ENCODE measurements at regions not wholly inside any gene's neighbourhood (a gene's known extent, or its start where the extent isn't known, plus 50 kb on each side); places are given as distances from the start of the nearest gene placed in this dataset.

DNA sequence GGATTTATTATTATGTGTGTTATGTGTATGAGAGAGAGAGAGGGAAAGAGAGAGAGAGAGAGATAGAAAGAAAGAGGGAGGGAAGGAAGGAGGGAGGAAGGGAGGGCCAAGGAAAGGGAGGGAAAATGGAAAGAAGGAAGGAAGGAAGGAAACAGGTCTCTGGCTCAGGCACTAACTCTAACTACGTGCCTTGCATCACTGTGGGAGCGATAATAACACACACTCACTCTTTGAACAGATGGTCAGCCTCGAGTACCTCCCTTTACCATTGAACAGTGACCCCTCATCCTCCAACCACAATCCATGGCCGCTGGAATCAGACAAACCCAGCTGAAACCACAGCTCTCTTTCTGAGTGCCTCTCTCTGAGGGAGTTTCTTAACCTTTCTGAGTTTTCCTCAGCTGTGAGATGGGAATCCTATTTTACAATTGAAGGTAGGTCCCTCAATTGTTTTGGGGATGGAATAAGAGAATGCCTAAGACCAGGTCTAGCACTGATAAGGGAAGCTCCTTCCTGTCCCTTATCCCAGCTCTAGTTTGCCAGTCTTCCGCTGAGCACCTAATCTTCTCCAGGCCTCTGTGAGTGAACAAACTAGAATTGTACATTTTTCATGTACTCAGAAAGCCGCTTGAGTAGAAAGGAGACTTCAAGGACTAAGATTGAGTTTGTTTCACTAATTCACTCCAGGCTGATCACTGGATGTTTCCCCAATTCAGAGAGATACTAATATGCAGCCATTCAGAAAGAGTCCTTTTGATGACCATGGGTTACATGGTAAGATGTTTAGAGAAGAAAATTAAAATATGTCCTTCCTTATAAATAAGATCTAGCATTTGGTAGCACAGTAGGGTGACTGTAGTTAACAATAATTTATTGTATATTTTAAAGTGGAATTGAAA lies 62.8 kb downstream of the IRF2BP2 start:
- Histone ChIP-seq H3K27ac (peak overlapping the region; percentile 44), H3K36me3 (no peaks in the 10 kb centered on the region), H3K4me3 (ENCODE audit: low read depth, low read length) (no peak overlapping the region), H3K9me3 (ENCODE audit: severe bottlenecking) (no peaks in the 10 kb centered on the region), H3K27me3 (ENCODE audit: insufficient read depth, low read depth, severe bottlenecking) (no peaks in the 10 kb centered on the region)
- TF ChIP-seq CTCF (IDR thresholded peaks at IDR 0.05; ENCODE audit: low read depth, low read length): no peak
- DNase-seq: peak; percentile 62

GRCh38 chr1:234546387-234546704 lies 63.6 kb downstream of the IRF2BP2 start:
- no peaks in the 10 kb centered on the region for H3K36me3 ChIP-seq
- no peak overlapping the region for H3K27ac ChIP-seq
- no peaks in the 10 kb centered on the region for H3K9me3 ChIP-seq (ENCODE audit: severe bottlenecking)
- TF ChIP-seq CTCF (IDR thresholded peaks at IDR 0.05; ENCODE audit: low read depth, low read length): no peak
- H3K27me3 ChIP-seq (ENCODE audit: insufficient read depth, low read depth, severe bottlenecking): no peaks in the 10 kb centered on the region
- DNase-seq: no peak
- H3K4me3 ChIP-seq (ENCODE audit: low read depth, low read length): no peak overlapping the region

GRCh38 chr1:234545517-234546386 lies 64.2 kb downstream of the IRF2BP2 start:
- no peak for TF ChIP-seq CTCF (IDR thresholded peaks at IDR 0.05; ENCODE audit: low read depth, low read length)
- Histone ChIP-seq H3K27ac (no peak overlapping the region), H3K27me3 (ENCODE audit: insufficient read depth, low read depth, severe bottlenecking) (no peaks in the 10 kb centered on the region), H3K36me3 (no peaks in the 10 kb centered on the region), H3K4me3 (ENCODE audit: low read depth, low read length) (no peak overlapping the region), H3K9me3 (ENCODE audit: severe bottlenecking) (no peaks in the 10 kb centered on the region)
- no peak for DNase-seq

- TF ChIP-seq CTCF (IDR thresholded peaks at IDR 0.05; ENCODE audit: low read depth, low read length): no peak
- Histone ChIP-seq H3K4me3 (ENCODE audit: low read depth, low read length) (no peak overlapping the region), H3K36me3 (no peaks in the 10 kb centered on the region), H3K27me3 (ENCODE audit: insufficient read depth, low read depth, severe bottlenecking) (no peaks in the 10 kb centered on the region), H3K9me3 (ENCODE audit: severe bottlenecking) (no peaks in the 10 kb centered on the region), H3K27ac (no peak overlapping the region)
- DNase-seq: no peak
Measured at GRCh38 chr1:234544087-234544579, 65.2 kb upstream of the TARBP1 start.

- DNase-seq: no peak
- Histone ChIP-seq H3K36me3 (no peaks in the 10 kb centered on the region), H3K4me3 (ENCODE audit: low read depth, low read length) (no peak overlapping the region), H3K27ac (no peak overlapping the region), H3K9me3 (ENCODE audit: severe bottlenecking) (no peaks in the 10 kb centered on the region), H3K27me3 (ENCODE audit: insufficient read depth, low read depth, severe bottlenecking) (no peaks in the 10 kb centered on the region)
- TF ChIP-seq CTCF (IDR thresholded peaks at IDR 0.05; ENCODE audit: low read depth, low read length): no peak
Measured at GRCh38 chr1:234543442-234544086, 64.6 kb upstream of the TARBP1 start.
